ENCODE measurements at regions not wholly inside any gene's neighbourhood (a gene's known extent, or its start where the extent isn't known, plus 50 kb on each side); places are given as distances from the start of the nearest gene placed in this dataset.

DNA sequence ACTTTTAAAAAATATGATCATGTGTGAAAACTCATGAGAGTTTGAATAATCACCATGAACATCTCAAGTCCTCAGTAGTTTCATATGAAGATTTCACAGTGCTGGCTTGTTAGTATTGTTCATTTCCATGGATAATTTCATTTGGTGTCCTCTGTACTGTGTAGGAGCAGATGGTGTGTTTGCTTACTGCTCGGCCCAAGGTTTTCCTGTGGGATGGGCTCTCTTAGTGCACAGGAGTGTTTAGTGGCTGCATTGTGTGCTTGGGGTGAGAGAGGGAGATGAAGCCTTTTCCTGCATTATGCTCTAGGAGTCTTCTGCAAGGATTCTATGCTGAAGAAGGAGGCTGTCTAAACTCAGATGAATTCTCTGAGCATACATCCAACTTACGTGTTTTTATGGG lies 270.6 kb downstream of the SOCS6 start:
- Mint-ChIP-seq H3K4me1 (ENCODE audit: low read depth) (no peaks in the 10 kb centered on the region), H3K36me3 (ENCODE audit: low read depth) (no peaks in the 10 kb centered on the region), H3K9me3 (no peaks in the 10 kb centered on the region), H3K27ac (no peak overlapping the region), H3K4me3 (no peak overlapping the region), H3K27me3 (ENCODE audit: insufficient read depth) (no peaks in the 10 kb centered on the region; the same call in 1 of the 2 replicates)
- TF ChIP-seq, protein P1, sequence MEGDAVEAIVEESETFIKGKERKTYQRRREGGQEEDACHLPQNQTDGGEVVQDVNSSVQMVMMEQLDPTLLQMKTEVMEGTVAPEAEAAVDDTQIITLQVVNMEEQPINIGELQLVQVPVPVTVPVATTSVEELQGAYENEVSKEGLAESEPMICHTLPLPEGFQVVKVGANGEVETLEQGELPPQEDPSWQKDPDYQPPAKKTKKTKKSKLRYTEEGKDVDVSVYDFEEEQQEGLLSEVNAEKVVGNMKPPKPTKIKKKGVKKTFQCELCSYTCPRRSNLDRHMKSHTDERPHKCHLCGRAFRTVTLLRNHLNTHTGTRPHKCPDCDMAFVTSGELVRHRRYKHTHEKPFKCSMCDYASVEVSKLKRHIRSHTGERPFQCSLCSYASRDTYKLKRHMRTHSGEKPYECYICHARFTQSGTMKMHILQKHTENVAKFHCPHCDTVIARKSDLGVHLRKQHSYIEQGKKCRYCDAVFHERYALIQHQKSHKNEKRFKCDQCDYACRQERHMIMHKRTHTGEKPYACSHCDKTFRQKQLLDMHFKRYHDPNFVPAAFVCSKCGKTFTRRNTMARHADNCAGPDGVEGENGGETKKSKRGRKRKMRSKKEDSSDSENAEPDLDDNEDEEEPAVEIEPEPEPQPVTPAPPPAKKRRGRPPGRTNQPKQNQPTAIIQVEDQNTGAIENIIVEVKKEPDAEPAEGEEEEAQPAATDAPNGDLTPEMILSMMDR (IDR thresholded peaks at IDR 0.05) = no peak
- no peak for DNase-seq

DNA sequence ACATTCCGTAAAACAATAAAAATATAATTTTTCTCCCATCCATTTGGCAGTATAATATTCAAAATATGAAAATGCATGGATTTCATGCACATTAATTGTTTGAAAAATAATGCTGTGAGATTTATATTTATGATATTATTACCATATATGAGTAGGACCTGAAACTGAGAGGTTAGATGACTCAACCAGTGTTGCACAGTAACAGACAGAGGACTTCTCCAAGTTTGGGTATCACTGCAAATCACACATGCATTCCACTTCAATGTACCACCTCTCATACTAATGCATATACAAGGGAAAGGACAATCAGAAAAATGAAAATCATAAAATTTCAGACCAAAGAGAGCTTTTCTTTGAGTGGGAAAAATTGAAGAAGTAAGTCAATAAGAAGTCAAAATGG lies 269.5 kb downstream of the SOCS6 start:
- Mint-ChIP-seq H3K9me3 (no peaks in the 10 kb centered on the region), H3K27ac (no peak overlapping the region), H3K36me3 (ENCODE audit: low read depth) (no peaks in the 10 kb centered on the region)

DNA sequence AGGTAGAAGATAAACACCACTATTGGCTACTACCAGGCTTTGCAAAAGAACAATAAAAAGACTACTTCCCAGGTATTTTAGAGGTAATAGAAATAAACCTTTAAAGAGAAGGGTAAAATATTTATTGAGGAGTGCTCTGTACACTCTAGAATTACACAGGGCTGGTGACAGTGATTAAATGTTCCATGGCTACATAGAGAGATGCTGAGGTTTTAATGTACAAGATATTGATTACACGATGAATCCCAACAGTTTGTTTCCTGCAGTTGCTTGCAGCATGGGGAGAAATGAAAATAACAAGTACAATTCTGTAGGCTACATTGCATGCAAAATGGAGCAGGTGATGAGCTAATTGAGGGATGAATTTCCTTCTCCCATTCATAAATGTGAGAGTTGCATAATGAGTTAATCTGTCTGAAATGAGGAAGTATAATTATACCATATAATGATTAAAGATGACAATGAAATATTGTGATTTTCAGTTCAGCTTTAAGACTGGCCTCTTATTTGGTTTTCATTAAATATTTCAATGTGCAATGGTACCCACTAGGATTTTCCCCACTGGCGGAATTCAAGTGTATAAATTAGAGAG lies 266.1 kb downstream of the SOCS6 start:
- no peak for DNase-seq
- Mint-ChIP-seq H3K4me3 (no peak overlapping the region), H3K9me3 (no peaks in the 10 kb centered on the region), H3K27me3 (ENCODE audit: insufficient read depth) (peaks cover 2% of the 10 kb centered on the region; the same call in 1 of the 2 replicates), H3K27ac (no peak overlapping the region), H3K4me1 (ENCODE audit: low read depth) (no peaks in the 10 kb centered on the region), H3K36me3 (ENCODE audit: low read depth) (no peaks in the 10 kb centered on the region)
- TF ChIP-seq, protein P1 (IDR thresholded peaks at IDR 0.05) = no peak

More for the DNA sequence above, 269.5 kb downstream of the SOCS6 start:
- Mint-ChIP-seq H3K27me3 (ENCODE audit: insufficient read depth) (no peaks in the 10 kb centered on the region; the same call in 1 of the 2 replicates), H3K4me3 (no peak overlapping the region), H3K4me1 (ENCODE audit: low read depth) (no peaks in the 10 kb centered on the region)
- no peak for DNase-seq
- TF ChIP-seq, protein P1 (IDR thresholded peaks at IDR 0.05) = no peak

DNA sequence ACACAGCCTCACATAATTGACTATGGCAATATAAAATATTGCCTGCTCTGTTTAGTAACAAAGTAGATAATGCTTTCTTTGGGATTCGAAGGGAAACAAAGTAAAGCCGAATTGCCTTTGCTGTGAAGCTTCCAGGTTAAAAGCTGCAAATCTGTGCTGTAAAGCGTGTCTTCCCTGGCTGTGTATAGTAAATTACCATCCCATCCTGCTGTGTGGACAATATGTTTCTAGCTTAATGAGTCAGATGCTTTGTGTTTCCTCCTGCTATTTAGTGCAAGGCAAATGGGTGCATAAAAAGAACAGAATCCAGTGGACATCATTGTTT lies 265.1 kb downstream of the SOCS6 start:
- DNase-seq = no peak
- no peaks in the 10 kb centered on the region for H3K36me3 Mint-ChIP-seq (ENCODE audit: low read depth)
- H3K4me1 Mint-ChIP-seq (ENCODE audit: low read depth) = no peaks in the 10 kb centered on the region
- H3K4me3 Mint-ChIP-seq = no peak overlapping the region
- no peaks in the 10 kb centered on the region for H3K9me3 Mint-ChIP-seq
- TF ChIP-seq, protein P1 (IDR thresholded peaks at IDR 0.05) = no peak
- no peak overlapping the region for H3K27ac Mint-ChIP-seq
- H3K27me3 Mint-ChIP-seq (ENCODE audit: insufficient read depth) = peaks cover 2% of the 10 kb centered on the region; the same call in 1 of the 2 replicates

DNA sequence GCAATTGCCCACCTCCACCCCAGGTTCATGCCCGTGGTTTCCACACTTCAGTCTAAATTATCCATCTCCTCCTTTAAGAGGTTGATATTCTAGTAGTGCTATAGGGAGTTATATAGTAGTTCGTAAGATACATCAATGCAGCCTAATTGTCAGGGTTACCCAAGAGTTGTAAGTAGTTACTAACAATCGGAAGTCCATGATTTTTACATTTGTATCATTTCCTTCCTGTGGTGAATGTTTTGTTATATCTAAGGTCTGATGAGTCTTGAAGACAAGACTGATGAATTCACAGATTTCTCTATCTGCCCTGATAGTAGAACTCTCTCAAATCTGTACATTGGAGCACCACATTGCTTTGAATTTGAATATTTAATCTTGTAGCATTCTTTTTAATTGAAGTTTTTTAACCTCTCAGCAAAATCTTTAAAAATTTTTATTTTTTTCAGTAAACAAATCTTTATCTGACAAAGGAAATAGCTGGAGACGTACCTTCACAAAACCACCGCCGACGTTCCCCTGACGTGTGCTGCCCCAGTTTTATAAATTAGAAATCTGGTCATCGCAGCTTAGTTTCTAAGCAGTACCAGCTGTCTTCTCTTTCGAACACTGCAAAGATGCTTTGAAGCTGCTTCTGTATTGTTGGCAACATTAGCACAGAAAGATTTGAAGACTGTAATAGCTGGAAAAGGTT lies 264.5 kb downstream of the SOCS6 start:
- peaks cover 2% of the 10 kb centered on the region; the same call in 1 of the 2 replicates for H3K27me3 Mint-ChIP-seq (ENCODE audit: insufficient read depth)
- no peaks in the 10 kb centered on the region for H3K9me3 Mint-ChIP-seq
- no peaks in the 10 kb centered on the region for H3K36me3 Mint-ChIP-seq (ENCODE audit: low read depth)

More for the DNA sequence above, 264.5 kb downstream of the SOCS6 start:
- Mint-ChIP-seq H3K27ac (no peak overlapping the region), H3K4me1 (ENCODE audit: low read depth) (no peaks in the 10 kb centered on the region), H3K4me3 (no peak overlapping the region)
- DNase-seq = no peak
- TF ChIP-seq, protein P1 (IDR thresholded peaks at IDR 0.05) = no peak
